HCT116 (cell line): ENCODE measurements at regions not wholly inside any gene's neighbourhood (a gene's known extent, or its start where the extent isn't known, plus 50 kb on each side); places are given as distances from the start of the nearest gene placed in this dataset.

Source experiments
- ATAC-seq: fragments of 200-7000 bp; cut with Tn5 transposase; 2 replicates; pipeline ENCODE4 v1.9.1; 2020; ENCODE audit warnings: mild to moderate bottlenecking, moderate library complexity
- BruUV-seq: library from RNA; stranded (reverse); fragments of 400-500 nt; replicated peaks from 2 replicates; lab custom pipeline; 2021; lab: Mats Ljungman, UMichigan
- CTCF ChIA-PET: fragments of 300-600 bp; sonication (Branson Sonifier 250); formaldehyde crosslinking; loops from one replicate; lab custom pipeline; 2021; ENCODE audit warnings: antibody characterized with exemption; lab: Charles Lee
- POLR2A ChIA-PET: fragments of 300-600, 350-600 bp; sonication (Branson Sonifier 250); formaldehyde crosslinking; loops from one replicate; lab custom pipeline; 2021; ENCODE audit warnings: antibody characterized with exemption; lab: Charles Lee
- RAD21 ChIA-PET, 2 experiments: fragments of 300-600 bp; sonication (Branson Sonifier 250); formaldehyde crosslinking; loops; one replicate each; lab custom pipeline; 2023; ENCODE audit warnings: low total read pairs in 2 of 2; ENCODE audit not compliant: uncharacterized antibody in 2 of 2, unreplicated experiment in 2 of 2, low non-redundant PET in 1 of 2; lab: Charles Lee
- DNase-seq: peaks from one replicate; pipeline ENCODE4 v3.0.0-alpha.2; 2010; ENCODE audit warnings: low read depth, low spot score
- H2AFZ ChIP-seq: fragments of 200-600 bp; shearing (Covaris generic), sonication (generic); 2 replicates; pipeline ENCODE4 v1.6.1; 2017; ENCODE audit warnings: low read depth, mixed run types, mixed read lengths, antibody characterized with exemption, low read length; ENCODE audit not compliant: poor library complexity, severe bottlenecking
- H3K27ac ChIP-seq: 2 replicates; pipeline ENCODE4 v1.5.1; 2012; ENCODE audit warnings: low read depth, low read length
- H3K27me3 ChIP-seq: fragments of 200-600 bp; sonication (generic); 2 replicates; pipeline ENCODE4 v1.6.1; 2016; ENCODE audit warnings: mixed run types, low read length, mixed read lengths; ENCODE audit not compliant: insufficient read depth
- H3K36me3 ChIP-seq, 2 experiments: fragments of 200-500 bp in 1 of 2; fragments of 200-600 bp in 1 of 2; sonication (Bioruptor generic) in 1 of 2; sonication (generic) in 1 of 2; 2 replicates each; pipeline versions ENCODE4 v1.5.1 to v1.6.1; 2014 to 2016; ENCODE audit warnings: low read length in 2 of 2, inconsistent platforms in 1 of 2, mixed read lengths in 1 of 2, mixed run types in 1 of 2; ENCODE audit not compliant: insufficient read depth in 2 of 2, control insufficient read depth in 1 of 2
- H3K4me1 ChIP-seq, 2 experiments: fragments of 200-600 bp in 1 of 2; sonication (generic) in 1 of 2; 2 replicates each; pipeline versions ENCODE4 v1.5.1 to v1.6.1; 2012 to 2017; ENCODE audit warnings: low read length in 2 of 2, inconsistent platforms in 1 of 2, mild to moderate bottlenecking in 1 of 2, mixed read lengths in 1 of 2, mixed run types in 1 of 2, moderate library complexity in 1 of 2; ENCODE audit not compliant: insufficient read depth in 2 of 2, control insufficient read depth in 1 of 2
- H3K4me2 ChIP-seq: fragments of 200-600 bp; sonication (generic); 2 replicates; pipeline ENCODE4 v1.6.1; 2017; ENCODE audit warnings: mixed run types, low read length, mixed read lengths
- H3K4me3 ChIP-seq, 2 experiments: fragments of 200-600 bp in 1 of 2; sonication (generic) in 1 of 2; replicated peaks in 1 of 2; 2 replicates each; pipeline ENCODE4 v1.5.1; 2011 to 2016; ENCODE audit warnings: low read length in 2 of 2, control low read depth in 1 of 2, low read depth in 1 of 2, mild to moderate bottlenecking in 1 of 2, mixed read lengths in 1 of 2, mixed run types in 1 of 2
- H3K79me2 ChIP-seq: fragments of 200-600 bp; sonication (generic); 2 replicates; pipeline ENCODE4 v1.6.1; 2017; ENCODE audit warnings: mild to moderate bottlenecking, mixed run types, low read length, moderate library complexity, mixed read lengths; ENCODE audit not compliant: insufficient read depth
- H3K9ac ChIP-seq: fragments of 200-600 bp; sonication (generic); 2 replicates; pipeline ENCODE4 v1.6.1; 2016; ENCODE audit warnings: low read length, mixed read lengths
- H3K9me2 ChIP-seq: fragments of 200-600 bp; sonication (generic), shearing (Covaris generic); 2 replicates; pipeline ENCODE4 v1.6.1; 2017; ENCODE audit warnings: mixed run types, mild to moderate bottlenecking, moderate library complexity; ENCODE audit not compliant: insufficient read depth
- H3K9me3 ChIP-seq, 2 experiments: fragments of 200-500 bp in 1 of 2; fragments of 200-600 bp in 1 of 2; sonication (Bioruptor generic) in 1 of 2; sonication (generic) in 1 of 2; 2 replicates each; pipeline ENCODE4 v1.6.1; 2014 to 2017; ENCODE audit warnings: low read length in 2 of 2, mixed read lengths in 2 of 2, inconsistent platforms in 1 of 2, low read depth in 1 of 2, mild to moderate bottlenecking in 1 of 2, mixed run types in 1 of 2, moderate library complexity in 1 of 2; ENCODE audit not compliant: control insufficient read depth in 1 of 2, insufficient read depth in 1 of 2
- H4K20me1 ChIP-seq: fragments of 200-600 bp; sonication (generic), shearing (Covaris generic); 2 replicates; pipeline ENCODE4 v1.6.1; 2017; ENCODE audit warnings: mixed run types, mild to moderate bottlenecking, moderate library complexity; ENCODE audit not compliant: insufficient read depth
- CBX3 ChIP-seq: IDR thresholded peaks from 2 replicates; pipeline ENCODE4 v1.6.1; 2012; ENCODE audit warnings: low read depth
- CEBPB ChIP-seq: IDR thresholded peaks from 2 replicates; pipeline ENCODE4 v1.6.1; 2012; ENCODE audit warnings: low read depth
- EGR1 ChIP-seq: IDR thresholded peaks from 2 replicates; pipeline ENCODE4 v1.6.1; 2012; ENCODE audit warnings: low read depth
- ELF1 ChIP-seq: IDR thresholded peaks from 2 replicates; pipeline ENCODE4 v1.6.1; 2012; ENCODE audit warnings: low read depth, borderline replicate concordance
- EZH2 ChIP-seq: fragments of 200-600 bp; sonication (generic); IDR thresholded peaks from 2 replicates; pipeline ENCODE4 v1.6.1; 2017; ENCODE audit warnings: antibody characterized with exemption, mixed run types
- EZH2phosphoT487 ChIP-seq: fragments of 200-600 bp; IDR thresholded peaks from 2 replicates; pipeline ENCODE4 v1.6.1; 2018; ENCODE audit warnings: antibody characterized with exemption, borderline replicate concordance
- JUND ChIP-seq: IDR thresholded peaks from 2 replicates; pipeline ENCODE4 v1.6.1; 2012
- MAX ChIP-seq: IDR thresholded peaks from 2 replicates; pipeline ENCODE4 v1.6.1; 2012
- POLR2AphosphoS5 ChIP-seq: IDR thresholded peaks from 2 replicates; pipeline ENCODE4 v1.6.1; 2011; ENCODE audit warnings: mild to moderate bottlenecking, low read depth, low read length, moderate library complexity
- SIN3A ChIP-seq: IDR thresholded peaks from 2 replicates; pipeline ENCODE4 v1.6.1; 2012; ENCODE audit warnings: low read depth
- SP1 ChIP-seq: IDR thresholded peaks from 2 replicates; pipeline ENCODE4 v1.6.1; 2012; ENCODE audit warnings: low read depth
- SRF ChIP-seq: IDR thresholded peaks from 2 replicates; pipeline ENCODE4 v1.6.1; 2012; ENCODE audit warnings: low read depth
- YY1 ChIP-seq: IDR thresholded peaks from 2 replicates; pipeline ENCODE4 v1.6.1; 2011; ENCODE audit warnings: low read length, low read depth, moderate library complexity, mild to moderate bottlenecking; ENCODE audit not compliant: insufficient replicate concordance; ENCODE audit errors: extremely low read depth
- ZBTB33 ChIP-seq: IDR thresholded peaks from 2 replicates; pipeline ENCODE4 v1.6.1; 2011; ENCODE audit warnings: mild to moderate bottlenecking, low read length, moderate library complexity; ENCODE audit not compliant: insufficient replicate concordance; ENCODE audit errors: extremely low read depth
- ZNF274 ChIP-seq: fragments of 200-500 bp; sonication (Bioruptor generic); IDR thresholded peaks from 2 replicates; pipeline ENCODE4 v1.6.1; 2014; ENCODE audit warnings: mild to moderate bottlenecking, low read depth, low read length, inconsistent platforms
- intact Hi-C: fragments of 100-400 bp; cut with micrococcal nuclease; formaldehyde crosslinking; loops from 2 replicates; pipeline ENCODE4 v1.10.0; 2022

GRCh38 chr15:79373113-79373512 is 59.0 kb upstream of the MINAR1 start:
- DNase-seq (no peak), ATAC-seq (no peak)
- ChIA-PET RAD21 (no interaction called here), CTCF (no interaction called here), POLR2A (no interaction called here)
- intact Hi-C loops, result no loop called here
- Histone ChIP-seq H3K9me3 (no peaks in the 10 kb centered on the region), H3K4me3 (no peak overlapping the region), H3K27me3 (no peaks in the 10 kb centered on the region), H2AFZ (no peak overlapping the region), H3K36me3 (no peaks in the 10 kb centered on the region), H3K9ac (no peak overlapping the region), H3K79me2 (no peaks in the 10 kb centered on the region), H4K20me1 (no peaks in the 10 kb centered on the region), H3K4me1 (no peaks in the 10 kb centered on the region), H3K9me2 (no peaks in the 10 kb centered on the region), H3K27ac (no peak overlapping the region), H3K4me2 (no peak overlapping the region)
- TF ChIP-seq SP1 (no peak), EZH2 (no peak), CEBPB (no peak), SRF (no peak), CBX3 (no peak), ELF1 (no peak), JUND (no peak), SIN3A (no peak), YY1 (no peak), MAX (no peak), ZNF274 (no peak), ZBTB33 (no peak), EGR1 (no peak), EZH2phosphoT487 (no peak), POLR2AphosphoS5 (no peak)
- BruUV-seq, result no TSS peak
